B cell (primary cell): ENCODE measurements at regions not wholly inside any gene's neighbourhood (a gene's known extent, or its start where the extent isn't known, plus 50 kb on each side); places are given as distances from the start of the nearest gene placed in this dataset.

Experiments
- ATAC-seq: fragments of 200-7000 bp; cut with Tn5 transposase; one replicate; pipeline ENCODE4 v1.10.0; 2021; ENCODE audit warnings: low read depth, mild to moderate bottlenecking, moderate number of reproducible peaks, moderate library complexity
- CTCF ChIA-PET: fragments of 350-600 bp; sonication (Branson Sonifier 250); formaldehyde crosslinking; loops from one replicate; lab custom pipeline; 2021; ENCODE audit warnings: antibody characterized with exemption, inconsistent platforms; lab: Charles Lee
- POLR2A ChIA-PET: fragments of 350-600 bp; sonication (Branson Sonifier 250); formaldehyde crosslinking; loops from one replicate; lab custom pipeline; 2021; ENCODE audit warnings: antibody characterized with exemption; lab: Charles Lee
- DNase-seq: peaks from one replicate; pipeline ENCODE4 v3.0.0; 2013
- H2AFZ ChIP-seq: 2 replicates; pipeline ENCODE4 v1.6.1; 2012; ENCODE audit warnings: mild to moderate bottlenecking, low read depth, low read length; ENCODE audit not compliant: insufficient read depth, poor library complexity, severe bottlenecking
- H3K27ac ChIP-seq, 2 donors: 1 replicate in 1 of 2; 2 replicates in 1 of 2; pipeline ENCODE4 v1.5.1; 2012 to 2013; ENCODE audit warnings: low read length in 2 of 2, mild to moderate bottlenecking in 2 of 2, moderate library complexity in 1 of 2
- H3K27me3 ChIP-seq, 4 experiments: fragments of 200-600 bp in 1 of 4; sonication (generic) in 1 of 4; replicated peaks in 1 of 4; 1 replicate in 2 of 4; 2 replicates in 2 of 4; pipeline versions ENCODE4 v1.6.1 to v1.7.0; 2013 to 2016; ENCODE audit warnings: low read length in 3 of 4, mild to moderate bottlenecking in 2 of 4, mixed read lengths in 1 of 4, moderate library complexity in 1 of 4; ENCODE audit not compliant: insufficient read depth in 4 of 4, control insufficient read depth in 3 of 4; ENCODE audit errors: control extremely low read depth in 1 of 4
- H3K36me3 ChIP-seq, 2 experiments: replicated peaks in 1 of 2; 1 replicate in 1 of 2; 2 replicates in 1 of 2; pipeline versions ENCODE4 v1.6.1 to v1.7.1; 2013; ENCODE audit warnings: low read length in 1 of 2; ENCODE audit not compliant: insufficient read depth in 2 of 2, control insufficient read depth in 1 of 2; ENCODE audit errors: control extremely low read depth in 1 of 2, extremely low read depth in 1 of 2
- H3K4me1 ChIP-seq, 2 donors: fragments of 200-600 bp in 1 of 2; sonication (generic) in 1 of 2; 1 replicate in 1 of 2; 2 replicates in 1 of 2; pipeline versions ENCODE4 v1.5.1 to v1.6.1; 2013 to 2017; ENCODE audit warnings: low read length in 2 of 2; ENCODE audit not compliant: control insufficient read depth in 2 of 2, insufficient read depth in 2 of 2
- H3K4me2 ChIP-seq: replicated peaks from 2 replicates; pipeline ENCODE3; 2012; ENCODE audit warnings: mild to moderate bottlenecking, low read depth, low read length; ENCODE audit not compliant: poor library complexity, severe bottlenecking
- H3K4me3 ChIP-seq, 5 experiments: fragments of 200-600 bp in 1 of 5; sonication (generic) in 1 of 5; 1 replicate in 3 of 5; 2 replicates in 2 of 5; pipeline versions ENCODE4 v1.5.1 to v1.7.0; 2011 to 2016; ENCODE audit warnings: low read length in 4 of 5, mild to moderate bottlenecking in 4 of 5, low read depth in 2 of 5, control low read depth in 1 of 5, moderate library complexity in 1 of 5; ENCODE audit not compliant: insufficient read depth in 1 of 5; ENCODE audit errors: control extremely low read depth in 1 of 5, extremely low read depth in 1 of 5
- H3K79me2 ChIP-seq: fragments of 200-600 bp; sonication (generic); one replicate; pipeline ENCODE4 v1.6.0; 2016; ENCODE audit warnings: low read length; ENCODE audit not compliant: control insufficient read depth, insufficient read depth
- H3K9ac ChIP-seq: fragments of 200-600 bp; sonication (generic); 2 replicates; pipeline ENCODE4 v1.6.1; 2017; ENCODE audit warnings: mild to moderate bottlenecking, low read length, moderate library complexity
- H3K9me3 ChIP-seq, 3 donors: one replicate each; pipeline versions ENCODE4 v1.6.1 to v1.7.1; 2013; ENCODE audit warnings: low read length in 2 of 3; ENCODE audit not compliant: control insufficient read depth in 2 of 3, insufficient read depth in 1 of 3; ENCODE audit errors: control extremely low read depth in 1 of 3
- H4K20me1 ChIP-seq: 2 replicates; pipeline ENCODE4 v1.6.0; 2012; ENCODE audit warnings: mild to moderate bottlenecking, low read length; ENCODE audit not compliant: insufficient read depth, control insufficient read depth, poor library complexity, severe bottlenecking
- H3K27ac Mint-ChIP-seq: one replicate; pipeline ENCODE4 v1.8.0; 2021; ENCODE audit warnings: mixed read lengths
- H3K27me3 Mint-ChIP-seq: one replicate; pipeline ENCODE4 v1.8.0; 2021; ENCODE audit warnings: mixed read lengths
- H3K4me1 Mint-ChIP-seq: one replicate; pipeline ENCODE4 v1.8.0; 2021; ENCODE audit warnings: mixed read lengths
- H3K4me3 Mint-ChIP-seq: one replicate; pipeline ENCODE4 v1.8.0; 2021; ENCODE audit warnings: mixed read lengths
- H3K9me3 Mint-ChIP-seq: one replicate; pipeline ENCODE4 v1.8.0; 2022; ENCODE audit warnings: mixed read lengths; ENCODE audit not compliant: insufficient read depth
- EZH2 ChIP-seq: IDR thresholded peaks from 2 replicates; pipeline ENCODE4 v1.6.1; 2012; ENCODE audit warnings: borderline replicate concordance, low read depth, mild to moderate bottlenecking, moderate library complexity, low read length; ENCODE audit not compliant: insufficient read depth, poor library complexity, severe bottlenecking
- whole genome bisulfite sequencing: methylation state at CpG from one replicate; pipeline ENCODE4 v1.1.5; 2013; ENCODE audit warnings: missing lambda C conversion rate; ENCODE audit not compliant: insufficient coverage; 5-methylcytosine and 5-hydroxymethylcytosine counted together
- intact Hi-C: fragments of 100-400 bp; cut with micrococcal nuclease; formaldehyde crosslinking; loops from one replicate; pipeline ENCODE4 v1.10.0; 2022
- TF ChIP-seq, protein P1 (sequence below): fragments of 200-600 bp; IDR thresholded peaks from one replicate; pipeline ENCODE4 v1.8.0; 2022; ENCODE audit warnings: antibody characterized with exemption, mild to moderate bottlenecking

- H4K20me1 ChIP-seq = no peaks in the 10 kb centered on the region
- no peak overlapping the region for H3K4me3 ChIP-seq
- no peak overlapping the region for H2AFZ ChIP-seq
- H3K9me3 ChIP-seq = no peaks in the 10 kb centered on the region
- H3K27ac Mint-ChIP-seq = no peak overlapping the region
- H3K79me2 ChIP-seq = no peaks in the 10 kb centered on the region
- no CpG with 5 or more reads among the region's 1 CpG for WGBS
- H3K4me2 ChIP-seq = no peak overlapping the region
- intact Hi-C loops = no loop called here
- H3K9me3 Mint-ChIP-seq = peaks cover 3% of the 10 kb centered on the region
- no peaks in the 10 kb centered on the region for H3K36me3 ChIP-seq
- DNase-seq = no peak
- ChIA-PET POLR2A (no interaction called here), CTCF (no interaction called here)
- no peaks in the 10 kb centered on the region for H3K27me3 ChIP-seq
- no peak for TF ChIP-seq EZH2
- TF ChIP-seq, protein P1, sequence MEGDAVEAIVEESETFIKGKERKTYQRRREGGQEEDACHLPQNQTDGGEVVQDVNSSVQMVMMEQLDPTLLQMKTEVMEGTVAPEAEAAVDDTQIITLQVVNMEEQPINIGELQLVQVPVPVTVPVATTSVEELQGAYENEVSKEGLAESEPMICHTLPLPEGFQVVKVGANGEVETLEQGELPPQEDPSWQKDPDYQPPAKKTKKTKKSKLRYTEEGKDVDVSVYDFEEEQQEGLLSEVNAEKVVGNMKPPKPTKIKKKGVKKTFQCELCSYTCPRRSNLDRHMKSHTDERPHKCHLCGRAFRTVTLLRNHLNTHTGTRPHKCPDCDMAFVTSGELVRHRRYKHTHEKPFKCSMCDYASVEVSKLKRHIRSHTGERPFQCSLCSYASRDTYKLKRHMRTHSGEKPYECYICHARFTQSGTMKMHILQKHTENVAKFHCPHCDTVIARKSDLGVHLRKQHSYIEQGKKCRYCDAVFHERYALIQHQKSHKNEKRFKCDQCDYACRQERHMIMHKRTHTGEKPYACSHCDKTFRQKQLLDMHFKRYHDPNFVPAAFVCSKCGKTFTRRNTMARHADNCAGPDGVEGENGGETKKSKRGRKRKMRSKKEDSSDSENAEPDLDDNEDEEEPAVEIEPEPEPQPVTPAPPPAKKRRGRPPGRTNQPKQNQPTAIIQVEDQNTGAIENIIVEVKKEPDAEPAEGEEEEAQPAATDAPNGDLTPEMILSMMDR = no peak
- no peak overlapping the region for H3K4me3 Mint-ChIP-seq
- no peaks in the 10 kb centered on the region for H3K27me3 Mint-ChIP-seq
- H3K4me1 ChIP-seq = no peaks in the 10 kb centered on the region
- ATAC-seq = no peak
- H3K9ac ChIP-seq = no peak overlapping the region
- no peaks in the 10 kb centered on the region for H3K4me1 Mint-ChIP-seq
- H3K27ac ChIP-seq = no peak overlapping the region
Measured at GRCh38 chr5:89106480-89106879, 223.5 kb upstream of the MEF2C start.

DNA sequence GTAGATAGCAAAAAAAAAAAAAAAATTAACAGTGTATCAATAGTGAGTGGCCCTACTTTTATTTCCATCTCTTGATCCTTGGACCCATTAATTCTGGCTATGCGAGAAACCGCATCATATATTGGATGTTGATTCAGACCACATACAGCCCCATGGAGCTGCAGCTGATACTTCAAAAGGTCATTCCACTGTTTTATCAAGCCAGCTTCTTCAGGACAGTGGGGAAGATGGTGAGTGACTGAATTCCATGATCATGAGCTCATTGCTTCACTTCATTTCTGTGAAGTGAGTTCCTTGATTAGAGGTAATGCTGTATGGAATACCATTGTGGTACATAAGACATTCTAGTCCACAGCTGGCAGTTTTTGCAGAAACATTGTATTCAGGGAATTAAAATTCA, 222.9 kb upstream of the MEF2C start:
- 100% methylated on average over 1 of the region's 2 CpGs for WGBS
- Histone ChIP-seq H3K4me3 (no peak overlapping the region), H3K27me3 (no peaks in the 10 kb centered on the region), H3K4me1 (no peaks in the 10 kb centered on the region), H3K9ac (no peak overlapping the region), H3K4me2 (no peak overlapping the region), H2AFZ (no peak overlapping the region), H3K36me3 (no peaks in the 10 kb centered on the region), H3K27ac (no peak overlapping the region), H4K20me1 (no peaks in the 10 kb centered on the region), H3K79me2 (no peaks in the 10 kb centered on the region), H3K9me3 (no peaks in the 10 kb centered on the region)
- Mint-ChIP-seq H3K27me3 (no peaks in the 10 kb centered on the region), H3K9me3 (peaks cover 3% of the 10 kb centered on the region), H3K4me3 (no peak overlapping the region), H3K4me1 (no peaks in the 10 kb centered on the region), H3K27ac (no peak overlapping the region)
- ATAC-seq = no peak
- POLR2A ChIA-PET = no interaction called here
- CTCF ChIA-PET = no interaction called here
- TF ChIP-seq, protein P1 = no peak
- no peak for TF ChIP-seq EZH2
- no peak for DNase-seq
- intact Hi-C loops = no loop called here
